Small intestine (tissue), 7 donors: ENCODE measurements at regions not wholly inside any gene's neighbourhood (a gene's known extent, or its start where the extent isn't known, plus 50 kb on each side); places are given as distances from the start of the nearest gene placed in this dataset.

Experiments used
- DNase-seq, 2 donors: peaks; one replicate each; pipeline versions ENCODE4 v3.0.0 to v3.0.0-alpha.2; 2013
- FAIRE-seq: peaks from 2 replicates; lab custom pipeline; 2012; peaks lifted over from hg19 to GRCh38; lab: Jason Lieb, UNC
- H3K27ac ChIP-seq, 3 donors: one replicate each; pipeline ENCODE4 v1.5.1; 2013; ENCODE audit warnings: low read length in 2 of 3, mild to moderate bottlenecking in 2 of 3, control low read depth in 1 of 3, inconsistent platforms in 1 of 3, low read depth in 1 of 3, moderate library complexity in 1 of 3
- H3K27me3 ChIP-seq, 3 donors: one replicate each; pipeline ENCODE4 v1.6.1; 2013; ENCODE audit warnings: low read length in 3 of 3, inconsistent platforms in 1 of 3; ENCODE audit not compliant: control insufficient read depth in 3 of 3, insufficient read depth in 3 of 3
- H3K36me3 ChIP-seq, 3 donors: one replicate each; pipeline ENCODE4 v1.6.1; 2013; ENCODE audit warnings: low read length in 3 of 3, inconsistent platforms in 1 of 3, low read depth in 1 of 3, mild to moderate bottlenecking in 1 of 3, moderate library complexity in 1 of 3; ENCODE audit not compliant: control insufficient read depth in 3 of 3, insufficient read depth in 2 of 3
- H3K4me1 ChIP-seq, 3 donors: one replicate each; pipeline ENCODE4 v1.6.1; 2013; ENCODE audit warnings: low read length in 2 of 3, inconsistent platforms in 1 of 3, low read depth in 1 of 3, mild to moderate bottlenecking in 1 of 3, moderate library complexity in 1 of 3; ENCODE audit not compliant: control insufficient read depth in 3 of 3, insufficient read depth in 2 of 3
- H3K4me3 ChIP-seq, 3 donors: one replicate each; pipeline ENCODE4 v1.5.1; 2013; ENCODE audit warnings: low read length in 3 of 3, control low read depth in 1 of 3, inconsistent platforms in 1 of 3, low read depth in 1 of 3, mild to moderate bottlenecking in 1 of 3, moderate library complexity in 1 of 3
- H3K9me3 ChIP-seq, 2 donors: one replicate each; pipeline ENCODE4 v1.6.1; 2013; ENCODE audit warnings: low read depth in 1 of 2, low read length in 1 of 2; ENCODE audit not compliant: control insufficient read depth in 2 of 2, insufficient read depth in 1 of 2
- WGBS, 3 donors: extraction: QIAGEN DNeasy Blood & Tissue Kit; methylation state at CpG; one replicate each; pipeline ENCODE4 v1.1.7; 2013; 5-methylcytosine and 5-hydroxymethylcytosine counted together
- donor health status: healthy with polysubstance abuse.
- donor health status: control.
- donor health status: control.
- donor health status: Bipolar disorder and iron deficiency.
- donor health status: healthy.

- Histone ChIP-seq H3K27ac (no peak overlapping the region), H3K36me3 (no peaks in the 10 kb centered on the region), H3K4me3 (no peak overlapping the region), H3K27me3 (no peaks in the 10 kb centered on the region), H3K4me1 (no peaks in the 10 kb centered on the region), H3K9me3 (peaks cover 0 to 2% of the 10 kb centered on the region in 2 donors)
- DNase-seq (no peak), FAIRE-seq (no peak)
Observed at GRCh38 chr6:165735065-165735464, 72.0 kb upstream of the PDE10A start.

- whole genome bisulfite sequencing, 3 donors = 45 to 57% (median 53%) methylated on average over 1 of the region's 1 CpG
- Histone ChIP-seq H3K4me3 (no peak overlapping the region), H3K9me3 (peaks cover 0 to 2% of the 10 kb centered on the region in 2 donors), H3K36me3 (no peaks in the 10 kb centered on the region), H3K4me1 (no peaks in the 10 kb centered on the region), H3K27me3 (no peaks in the 10 kb centered on the region), H3K27ac (no peak overlapping the region)
- FAIRE-seq (no peak), DNase-seq (no peak)
Observed at GRCh38 chr6:165733489-165733791, 70.4 kb upstream of the PDE10A start.

GRCh38 chr6:165732696-165733488 lies 69.9 kb upstream of the PDE10A start:
- FAIRE-seq = no peak
- WGBS, 3 donors = 74 to 78% (median 76%) methylated on average over 15 of the region's 15 CpGs

GRCh38 chr6:165729307-165729936 lies 66.4 kb upstream of the PDE10A start:
- H3K4me1 ChIP-seq = no peaks in the 10 kb centered on the region
- no peaks in the 10 kb centered on the region for H3K9me3 ChIP-seq
- H3K4me3 ChIP-seq = no peak overlapping the region
- H3K27me3 ChIP-seq = peaks cover 0 to 4% (median 0%) of the 10 kb centered on the region in 3 donors
- DNase-seq = peak; percentile 16 to 25
- no peak for FAIRE-seq
- whole genome bisulfite sequencing, 3 donors = 0 to 4% (median 0%) methylated on average over 1 of the region's 1 CpG
- H3K36me3 ChIP-seq = no peaks in the 10 kb centered on the region
- no peak overlapping the region for H3K27ac ChIP-seq

More at GRCh38 chr6:165732696-165733488, 69.9 kb upstream of the PDE10A start:
- no peaks in the 10 kb centered on the region for H3K36me3 ChIP-seq
- H3K4me1 ChIP-seq = no peaks in the 10 kb centered on the region
- H3K27ac ChIP-seq = no peak overlapping the region
- H3K4me3 ChIP-seq = no peak overlapping the region
- no peak for DNase-seq
- H3K27me3 ChIP-seq = no peaks in the 10 kb centered on the region
- H3K9me3 ChIP-seq = peaks cover 0 to 2% of the 10 kb centered on the region in 2 donors

GRCh38 chr6:165728216-165728615 lies 65.2 kb upstream of the PDE10A start:
- H3K36me3 ChIP-seq = no peaks in the 10 kb centered on the region
- 70 to 80% (median 73%) methylated on average over 2 of the region's 2 CpGs for WGBS, 3 donors
- H3K9me3 ChIP-seq = no peaks in the 10 kb centered on the region
- DNase-seq (no peak), FAIRE-seq (no peak)
- H3K27ac ChIP-seq = no peak overlapping the region
- H3K4me3 ChIP-seq = no peak overlapping the region
- H3K4me1 ChIP-seq = no peaks in the 10 kb centered on the region
- H3K27me3 ChIP-seq = peaks cover 0 to 4% (median 0%) of the 10 kb centered on the region in 3 donors

GRCh38 chr6:165726965-165727381 lies 63.9 kb upstream of the PDE10A start:
- DNase-seq = no peak
- 75 to 90% (median 84%) methylated on average over 23 of the region's 23 CpGs for WGBS, 3 donors
- no peak for FAIRE-seq
- H3K27me3 ChIP-seq = peaks cover 0 to 4% (median 0%) of the 10 kb centered on the region in 3 donors
- no peak overlapping the region for H3K4me3 ChIP-seq
- H3K4me1 ChIP-seq = no peaks in the 10 kb centered on the region
- no peak overlapping the region for H3K27ac ChIP-seq
- H3K36me3 ChIP-seq = no peaks in the 10 kb centered on the region
- no peaks in the 10 kb centered on the region for H3K9me3 ChIP-seq

- H3K36me3 ChIP-seq = no peaks in the 10 kb centered on the region
- H3K27me3 ChIP-seq = peaks cover 0 to 4% (median 0%) of the 10 kb centered on the region in 3 donors
- DNase-seq = no peak
- H3K4me1 ChIP-seq = no peaks in the 10 kb centered on the region
- 91 to 93% (median 92%) methylated on average over 25 of the region's 25 CpGs for WGBS, 3 donors
- H3K9me3 ChIP-seq = no peaks in the 10 kb centered on the region
- H3K4me3 ChIP-seq = no peak overlapping the region
- no peak overlapping the region for H3K27ac ChIP-seq
- FAIRE-seq = no peak
Observed at GRCh38 chr6:165726290-165726875, 63.3 kb upstream of the PDE10A start.

- FAIRE-seq = no peak
Observed at GRCh38 chr6:165725201-165725600, 62.2 kb upstream of the PDE10A start.

More at GRCh38 chr6:165725201-165725600, 62.2 kb upstream of the PDE10A start:
- peaks cover 0 to 4% (median 0%) of the 10 kb centered on the region in 3 donors for H3K27me3 ChIP-seq
- no peaks in the 10 kb centered on the region for H3K4me1 ChIP-seq
- H3K9me3 ChIP-seq = no peaks in the 10 kb centered on the region
- no peak overlapping the region for H3K27ac ChIP-seq
- H3K36me3 ChIP-seq = no peaks in the 10 kb centered on the region
- H3K4me3 ChIP-seq = no peak overlapping the region
- WGBS, 3 donors = 85 to 89% (median 86%) methylated on average over 7 of the region's 7 CpGs
- DNase-seq = no peak
